ENCODE measurements at regions not wholly inside any gene's neighbourhood (a gene's known extent, or its start where the extent isn't known, plus 50 kb on each side); places are given as distances from the start of the nearest gene placed in this dataset.

GRCh38 chr2:7660816-7661215, 743.6 kb downstream of the RNF144A start:
- TF ChIP-seq, protein P1, sequence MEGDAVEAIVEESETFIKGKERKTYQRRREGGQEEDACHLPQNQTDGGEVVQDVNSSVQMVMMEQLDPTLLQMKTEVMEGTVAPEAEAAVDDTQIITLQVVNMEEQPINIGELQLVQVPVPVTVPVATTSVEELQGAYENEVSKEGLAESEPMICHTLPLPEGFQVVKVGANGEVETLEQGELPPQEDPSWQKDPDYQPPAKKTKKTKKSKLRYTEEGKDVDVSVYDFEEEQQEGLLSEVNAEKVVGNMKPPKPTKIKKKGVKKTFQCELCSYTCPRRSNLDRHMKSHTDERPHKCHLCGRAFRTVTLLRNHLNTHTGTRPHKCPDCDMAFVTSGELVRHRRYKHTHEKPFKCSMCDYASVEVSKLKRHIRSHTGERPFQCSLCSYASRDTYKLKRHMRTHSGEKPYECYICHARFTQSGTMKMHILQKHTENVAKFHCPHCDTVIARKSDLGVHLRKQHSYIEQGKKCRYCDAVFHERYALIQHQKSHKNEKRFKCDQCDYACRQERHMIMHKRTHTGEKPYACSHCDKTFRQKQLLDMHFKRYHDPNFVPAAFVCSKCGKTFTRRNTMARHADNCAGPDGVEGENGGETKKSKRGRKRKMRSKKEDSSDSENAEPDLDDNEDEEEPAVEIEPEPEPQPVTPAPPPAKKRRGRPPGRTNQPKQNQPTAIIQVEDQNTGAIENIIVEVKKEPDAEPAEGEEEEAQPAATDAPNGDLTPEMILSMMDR (IDR thresholded peaks at IDR 0.05), result no peak
- no peak for TF ChIP-seq POLR2AphosphoS5 (IDR thresholded peaks at IDR 0.05)
- TF ChIP-seq EP300 (IDR thresholded peaks at IDR 0.05), result no peak
- TF ChIP-seq POLR2A (IDR thresholded peaks at IDR 0.05), result no peak
